Hepatocyte (in vitro differentiated cells): ENCODE measurements at regions not wholly inside any gene's neighbourhood (a gene's known extent, or its start where the extent isn't known, plus 50 kb on each side); places are given as distances from the start of the nearest gene placed in this dataset.

ENCODE experiments used
- CTCF ChIP-seq: fragments of 200-600 bp; sonication (generic); IDR thresholded peaks from 2 replicates; pipeline ENCODE4 v1.5.1; 2016; ENCODE audit warnings: antibody characterized with exemption, mild to moderate bottlenecking; ENCODE audit not compliant: poor library complexity
- EZH2 ChIP-seq: fragments of 200-600 bp; sonication (generic); IDR thresholded peaks from 2 replicates; pipeline ENCODE4 v1.6.1; 2016; ENCODE audit warnings: antibody characterized with exemption, mild to moderate bottlenecking, borderline replicate concordance
- EZH2phosphoT487 ChIP-seq: fragments of 200-600 bp; sonication (generic); IDR thresholded peaks from one replicate; pipeline ENCODE4 v1.6.1; 2018; ENCODE audit warnings: antibody characterized with exemption, mild to moderate bottlenecking, low read depth, moderate library complexity; ENCODE audit not compliant: unreplicated experiment, severe bottlenecking

DNA sequence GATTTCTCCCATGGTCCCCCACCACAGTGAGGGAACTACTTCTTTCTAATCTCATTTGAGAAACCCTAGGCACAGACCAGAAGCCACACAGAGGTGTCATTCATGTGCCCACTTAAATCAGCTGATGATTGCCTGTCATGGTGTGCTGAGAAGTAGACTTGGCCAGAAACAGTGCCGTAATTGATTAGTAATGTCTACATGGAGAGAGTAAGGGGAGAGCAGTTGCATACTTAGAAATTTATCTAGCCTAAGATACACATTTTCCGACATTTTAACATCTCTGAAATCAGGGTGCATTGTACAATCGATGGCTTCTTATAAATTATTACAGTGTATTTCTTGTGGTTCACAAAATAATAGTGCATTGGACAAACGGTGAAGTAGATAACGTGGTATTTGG is 271.8 kb downstream of the IRF8 start:
- TF ChIP-seq CTCF = no peak
- TF ChIP-seq EZH2 = no peak
- TF ChIP-seq EZH2phosphoT487 = no peak
